Uterus (tissue), 2 donors: ENCODE measurements at regions not wholly inside any gene's neighbourhood (a gene's known extent, or its start where the extent isn't known, plus 50 kb on each side); places are given as distances from the start of the nearest gene placed in this dataset.

ENCODE experiments used
- POLR2A ChIP-seq, 2 donors: fragments of 450-650 bp; IDR thresholded peaks; one replicate each; pipeline ENCODE4 v1.6.1; 2016; ENCODE audit warnings: antibody characterized with exemption in 2 of 2, mild to moderate bottlenecking in 1 of 2, moderate library complexity in 1 of 2
- TF ChIP-seq, protein P1 (sequence below), 4 experiments: fragments of 200-600 bp in 2 of 4; fragments of 450-650 bp in 2 of 4; sonication (generic) in 2 of 4; IDR thresholded peaks; one replicate each; pipeline ENCODE4 v1.5.1; 2016 to 2019; ENCODE audit warnings: antibody characterized with exemption in 4 of 4, mild to moderate bottlenecking in 2 of 4, moderate library complexity in 1 of 4

DNA sequence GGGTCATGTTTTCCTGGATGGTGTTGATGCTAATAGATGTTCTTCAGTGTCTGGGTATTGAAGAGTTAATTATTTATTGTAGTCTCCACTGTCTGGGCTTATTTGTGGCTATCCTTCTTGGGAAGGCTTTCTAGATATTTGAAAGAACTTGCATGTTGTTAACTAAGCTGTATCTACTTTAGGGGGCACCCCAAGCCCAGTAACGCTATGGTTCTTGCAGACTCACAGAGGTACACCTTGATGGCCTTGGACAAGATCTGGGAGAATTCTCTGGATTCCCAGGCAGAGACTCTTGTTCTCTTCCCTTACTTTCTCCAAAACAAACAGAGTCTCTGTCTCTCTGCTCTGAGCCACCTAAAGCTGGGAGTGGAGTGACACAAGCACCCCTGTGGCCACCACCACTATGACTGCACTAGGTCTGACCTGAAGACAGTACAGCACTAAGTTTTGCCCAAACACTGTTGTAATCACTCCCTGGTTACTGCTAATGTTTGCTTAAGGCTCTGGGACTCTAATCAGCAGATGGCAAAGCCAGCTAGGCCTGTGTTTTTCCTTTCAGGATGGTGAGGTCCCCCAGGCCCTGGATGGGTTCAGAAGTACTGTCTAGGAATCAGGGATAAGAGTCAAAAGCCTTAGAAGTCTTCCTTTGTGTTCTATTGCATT lies 76.5 kb upstream of the C1orf21 start:
- no peak for TF ChIP-seq POLR2A (IDR thresholded peaks at IDR 0.05)
- TF ChIP-seq, protein P1, sequence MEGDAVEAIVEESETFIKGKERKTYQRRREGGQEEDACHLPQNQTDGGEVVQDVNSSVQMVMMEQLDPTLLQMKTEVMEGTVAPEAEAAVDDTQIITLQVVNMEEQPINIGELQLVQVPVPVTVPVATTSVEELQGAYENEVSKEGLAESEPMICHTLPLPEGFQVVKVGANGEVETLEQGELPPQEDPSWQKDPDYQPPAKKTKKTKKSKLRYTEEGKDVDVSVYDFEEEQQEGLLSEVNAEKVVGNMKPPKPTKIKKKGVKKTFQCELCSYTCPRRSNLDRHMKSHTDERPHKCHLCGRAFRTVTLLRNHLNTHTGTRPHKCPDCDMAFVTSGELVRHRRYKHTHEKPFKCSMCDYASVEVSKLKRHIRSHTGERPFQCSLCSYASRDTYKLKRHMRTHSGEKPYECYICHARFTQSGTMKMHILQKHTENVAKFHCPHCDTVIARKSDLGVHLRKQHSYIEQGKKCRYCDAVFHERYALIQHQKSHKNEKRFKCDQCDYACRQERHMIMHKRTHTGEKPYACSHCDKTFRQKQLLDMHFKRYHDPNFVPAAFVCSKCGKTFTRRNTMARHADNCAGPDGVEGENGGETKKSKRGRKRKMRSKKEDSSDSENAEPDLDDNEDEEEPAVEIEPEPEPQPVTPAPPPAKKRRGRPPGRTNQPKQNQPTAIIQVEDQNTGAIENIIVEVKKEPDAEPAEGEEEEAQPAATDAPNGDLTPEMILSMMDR (IDR thresholded peaks at IDR 0.05) = no peak
